ENCODE measurements at regions not wholly inside any gene's neighbourhood (a gene's known extent, or its start where the extent isn't known, plus 50 kb on each side); places are given as distances from the start of the nearest gene placed in this dataset.

GRCh38 chr12:19614601-19615383, 175.5 kb downstream of the AEBP2 start:
- no peak for TF ChIP-seq POLR2A (IDR thresholded peaks at IDR 0.05)
- no peak for TF ChIP-seq CTCF (IDR thresholded peaks at IDR 0.05)

All from Peyer's patch (tissue), 4 donors.